NCI-H510A treated with DMSO at 0.1 percent for 48 hours (cell line): ENCODE measurements at regions not wholly inside any gene's neighbourhood (a gene's known extent, or its start where the extent isn't known, plus 50 kb on each side); places are given as distances from the start of the nearest gene placed in this dataset.
"Not testable (repeated sequence)": the region's sequence is repeated elsewhere in the genome, so short reads cannot be mapped to it uniquely, and the experiment has no call there.

Experiments used
- DNase-seq: peaks from one replicate; lab custom pipeline; 2025; lab: John Stamatoyannopoulos, UW

DNA sequence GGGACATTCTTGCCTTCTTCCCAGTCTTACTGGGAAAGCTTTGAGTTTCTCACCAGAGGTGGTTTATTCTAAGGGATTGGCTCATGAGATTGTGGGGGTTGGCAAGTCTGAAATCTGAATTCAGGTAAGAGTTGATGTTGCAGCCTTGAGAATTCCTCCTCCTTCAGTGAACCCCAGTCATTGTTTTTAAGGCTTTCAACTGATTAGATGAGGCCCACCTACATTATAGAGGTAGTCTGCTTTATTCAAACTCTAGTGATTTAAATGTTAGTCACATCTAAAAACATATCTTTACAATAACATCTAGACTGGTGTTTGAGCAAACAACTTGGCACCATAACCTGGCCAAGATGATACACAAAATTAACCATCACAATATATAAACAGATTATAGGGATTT lies 156.5 kb upstream of the MED14 start:
- DNase-seq: no peak

DNA sequence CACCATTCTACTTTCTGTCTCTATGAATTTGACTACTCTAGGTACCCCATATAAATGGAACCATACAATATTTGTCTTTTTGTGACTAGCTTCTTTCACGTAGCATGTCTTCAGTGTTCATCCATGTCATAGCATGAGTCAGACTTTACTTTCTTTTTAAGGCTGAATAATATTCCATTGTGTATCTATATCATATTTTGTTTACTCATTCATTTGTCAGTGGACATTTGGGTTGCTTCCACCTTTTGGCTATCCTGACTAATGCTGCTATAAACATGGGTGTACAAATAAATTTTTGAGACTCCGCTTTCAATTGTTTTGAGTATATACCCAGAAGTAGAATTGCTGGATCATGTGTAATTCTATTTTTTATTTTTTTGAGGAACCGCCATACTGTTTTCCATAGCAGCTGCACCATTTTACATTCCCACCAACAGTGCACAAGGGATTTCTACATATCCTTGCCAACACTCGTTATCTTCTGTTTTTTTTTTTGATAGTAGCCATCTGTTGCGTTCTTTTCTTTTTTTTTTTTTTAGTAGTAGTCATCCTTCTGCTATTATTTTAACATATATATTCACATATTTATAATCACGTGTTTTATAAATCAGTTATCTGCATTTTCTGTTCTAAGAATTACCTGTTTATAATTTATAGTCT lies 158.0 kb upstream of the MED14 start:
- DNase-seq: no peak

DNA sequence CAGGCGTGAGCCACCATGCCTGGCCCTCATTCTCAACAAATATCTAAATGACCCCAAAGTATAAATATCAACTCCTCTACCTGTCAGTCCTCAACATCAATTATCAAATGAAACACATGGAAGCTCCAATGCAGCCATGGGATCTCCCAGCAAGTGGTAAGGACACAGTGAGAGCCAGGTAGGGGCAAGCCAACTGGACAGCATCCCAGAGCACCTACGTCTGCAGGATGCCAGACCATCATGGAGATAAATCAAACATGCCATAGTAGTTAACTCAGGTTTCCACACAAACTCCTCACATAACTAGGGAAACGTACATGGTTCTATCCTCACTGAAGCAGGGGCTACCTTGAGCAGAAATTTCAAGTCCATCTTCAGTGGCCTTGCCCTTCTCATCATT lies 159.9 kb upstream of the MED14 start:
- no peak for DNase-seq

DNA sequence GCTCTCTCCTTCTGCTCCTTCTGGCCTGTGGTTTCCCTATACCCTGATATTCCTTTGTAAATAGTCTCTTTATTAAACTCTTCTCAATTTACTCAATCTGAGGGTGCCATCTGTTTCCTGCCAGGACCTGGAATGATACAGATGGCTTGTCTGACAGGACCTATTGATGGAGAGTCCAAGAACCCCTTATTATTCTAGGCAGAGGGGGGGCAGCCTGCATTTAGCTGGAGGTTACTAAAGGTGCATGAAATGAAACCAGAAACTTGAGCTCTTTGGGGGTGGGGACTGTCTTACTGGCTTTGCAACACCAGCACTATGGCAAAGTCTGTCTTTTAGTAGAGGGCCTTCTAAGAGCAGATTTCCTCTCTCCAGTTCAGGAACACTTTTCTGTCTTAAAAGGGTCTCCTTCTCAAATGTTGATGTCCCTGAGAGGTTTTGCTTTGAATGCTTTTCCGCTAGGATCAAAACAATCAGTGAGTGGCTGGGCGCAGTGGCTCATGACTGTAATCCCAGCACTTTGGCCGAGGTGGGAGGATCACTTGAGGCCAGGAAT lies 162.5 kb upstream of the MED14 start:
- DNase-seq: peak; percentile 62

DNA sequence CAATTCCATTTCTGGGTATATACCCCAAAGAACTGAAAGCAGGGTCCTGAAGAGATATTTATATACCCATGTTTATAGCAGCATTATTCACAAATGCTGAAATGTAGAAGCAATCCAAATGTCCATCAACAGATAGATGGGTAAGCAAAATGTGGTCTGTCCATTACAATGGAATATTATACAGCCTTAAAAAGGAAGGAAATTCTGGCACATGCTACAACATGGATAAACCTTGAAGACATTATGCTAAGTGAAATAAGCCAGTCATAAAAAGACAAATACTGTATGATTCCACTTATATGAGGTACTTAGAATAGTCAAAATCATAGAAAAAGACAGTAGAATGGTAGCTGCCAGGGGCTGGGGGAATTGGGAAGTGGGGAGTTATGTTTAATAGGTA lies 169.4 kb upstream of the MED14 start:
- DNase-seq: not testable (repeated sequence)

DNA sequence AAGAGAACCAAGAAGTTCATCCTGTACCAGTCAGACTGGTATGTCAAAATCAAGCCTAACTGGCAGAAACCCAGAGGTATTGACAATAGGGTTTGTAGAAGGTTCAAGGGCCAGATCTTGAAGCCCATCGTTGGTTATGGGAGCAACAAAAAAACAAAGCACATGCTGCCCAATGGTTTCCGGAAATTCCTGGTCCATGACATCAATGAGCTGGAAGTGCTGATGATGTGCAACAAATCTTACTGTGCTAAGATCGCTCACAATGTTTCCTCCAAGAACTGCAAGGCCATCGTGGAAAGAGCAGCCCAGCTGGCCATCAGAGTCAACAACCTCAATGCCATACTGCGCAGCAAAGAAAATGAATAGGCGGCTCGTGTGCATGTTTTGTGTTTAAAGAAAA lies 172.7 kb upstream of the MED14 start:
- DNase-seq: no peak

DNA sequence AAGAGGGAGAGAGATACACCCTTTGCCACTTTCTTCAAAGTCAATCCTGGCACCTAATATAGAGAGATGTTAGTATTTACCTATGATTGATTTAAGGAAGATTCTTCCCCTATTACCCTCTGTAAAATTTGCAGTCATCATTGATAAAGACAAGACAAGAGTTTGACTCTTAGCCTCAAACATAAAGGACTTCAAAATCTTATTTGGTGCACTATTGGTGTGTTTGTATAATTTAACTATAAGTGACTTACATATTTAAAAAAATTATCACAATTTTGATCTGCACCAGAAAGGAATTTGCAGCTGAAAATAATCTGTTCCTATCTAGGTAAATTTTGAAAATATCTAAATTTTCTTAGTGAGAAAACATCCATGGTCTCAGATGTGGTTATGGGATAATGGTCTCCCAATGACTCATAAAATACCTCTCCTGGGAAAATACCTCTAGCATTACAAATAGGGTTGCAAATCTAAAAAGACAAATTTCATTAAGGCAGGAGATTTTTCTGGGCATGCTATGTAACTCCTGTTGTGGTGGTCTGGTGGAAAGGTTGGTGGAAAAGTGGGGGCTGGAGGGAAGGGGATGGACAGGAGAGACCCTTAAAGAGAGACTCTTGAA lies 173.6 kb upstream of the MED14 start:
- no peak for DNase-seq

DNA sequence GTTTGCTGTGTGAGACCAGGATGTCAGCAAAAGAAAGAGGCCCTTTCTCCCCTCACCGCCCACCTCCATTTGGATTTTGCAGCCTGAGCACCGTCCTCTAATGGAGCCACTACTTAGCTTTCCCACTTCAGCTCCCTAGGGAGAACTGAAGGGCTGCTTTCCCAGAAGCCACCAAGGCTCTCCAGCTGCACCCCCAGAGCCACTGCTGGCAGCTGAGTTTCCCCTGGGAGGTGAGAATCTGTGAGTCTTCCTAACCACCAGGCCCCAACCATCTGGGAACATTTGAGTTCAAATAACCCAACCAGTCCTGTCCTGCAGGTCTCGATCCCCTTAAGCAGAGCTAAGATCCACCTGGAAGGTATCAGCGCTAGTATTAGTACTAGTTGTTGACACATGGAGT lies 173.1 kb upstream of the USP9X start:
- DNase-seq: no peak

DNA sequence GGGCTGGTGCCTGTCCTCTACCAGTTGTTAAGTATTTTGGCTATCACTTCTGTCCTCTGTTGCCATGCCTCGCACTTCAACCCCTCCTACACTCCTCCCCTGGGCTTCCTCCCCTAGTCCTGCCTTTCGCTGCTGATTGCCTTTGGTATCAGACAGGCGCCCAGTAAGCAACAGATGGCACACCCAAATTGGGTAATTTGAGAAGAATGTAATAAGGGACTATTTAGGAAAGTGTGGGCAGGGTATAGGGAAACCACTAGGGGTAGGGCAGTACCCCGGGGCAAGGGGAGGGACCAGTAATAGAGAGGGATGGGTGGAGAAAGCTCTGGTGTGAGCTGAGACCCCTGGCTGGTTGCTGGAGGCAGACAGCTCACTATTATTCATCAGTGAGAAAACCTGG lies 172.7 kb upstream of the USP9X start:
- DNase-seq: no peak

DNA sequence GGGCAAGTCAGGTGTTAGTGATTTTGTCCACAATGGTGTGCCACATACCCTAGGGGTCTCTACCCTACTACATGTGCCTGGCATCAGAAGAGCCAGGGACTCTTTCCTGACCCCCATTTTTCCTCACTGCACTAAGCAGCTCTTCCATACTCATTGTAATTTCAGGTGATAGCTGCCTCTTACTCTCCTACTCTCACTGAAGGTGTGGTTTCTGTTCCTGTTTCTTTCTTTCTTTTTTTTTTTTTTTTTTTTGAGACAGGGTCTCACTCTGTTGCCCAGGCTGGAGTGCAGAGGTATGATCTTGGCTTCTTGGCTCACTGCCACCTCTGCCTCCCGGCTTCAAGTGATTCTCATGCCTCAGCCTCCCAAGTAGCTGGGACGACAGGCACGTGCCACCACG lies 164.9 kb upstream of the USP9X start:
- DNase-seq: no peak

DNA sequence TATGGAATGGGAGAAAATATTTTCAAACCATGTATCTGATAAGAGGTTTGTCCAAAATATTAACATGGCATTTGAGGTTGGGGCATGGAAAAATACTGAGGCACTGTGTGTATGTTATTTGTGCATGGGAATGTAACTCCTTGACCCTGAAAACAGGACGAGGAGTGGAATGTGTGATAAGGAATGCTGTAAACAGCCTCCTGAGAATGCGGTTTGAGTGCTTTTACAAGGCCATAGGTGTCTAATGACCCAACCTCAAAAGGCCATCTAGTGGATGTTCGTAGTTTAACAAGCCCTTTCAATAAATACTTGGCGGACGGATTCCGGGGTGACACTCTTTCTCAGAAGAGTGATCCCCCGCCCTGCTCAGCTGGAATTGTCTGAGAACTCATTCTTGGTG lies 162.9 kb upstream of the USP9X start:
- no peak for DNase-seq

DNA sequence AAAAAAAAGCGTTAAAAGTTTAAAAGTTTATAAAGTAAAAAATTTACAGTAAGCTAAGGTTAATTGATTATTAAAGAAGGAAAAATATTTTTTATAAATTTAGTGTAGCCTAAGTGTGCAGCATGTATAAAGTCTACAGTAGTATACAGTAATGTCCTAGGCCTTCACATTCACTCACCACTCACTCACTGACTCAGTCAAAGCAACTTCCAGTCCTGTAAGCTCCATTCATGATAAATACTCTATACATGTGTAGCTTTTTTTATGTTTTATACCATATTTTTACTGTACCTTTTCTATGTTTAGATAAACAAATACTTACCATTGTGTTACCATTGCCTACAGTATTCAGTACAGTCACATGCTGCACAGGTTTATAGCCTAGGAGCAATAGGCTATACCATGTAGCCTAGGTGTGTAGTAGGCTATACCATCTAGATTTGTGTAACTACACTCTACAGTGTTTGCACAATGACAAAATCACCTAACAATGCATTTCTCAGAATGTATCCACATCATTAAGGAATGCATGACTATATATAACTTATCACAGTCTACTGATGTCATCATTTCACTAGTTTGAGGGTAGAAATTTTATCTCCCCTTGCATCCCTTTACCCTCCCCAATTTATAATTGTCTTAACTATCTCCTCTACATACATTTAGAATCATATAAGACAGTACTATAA lies 158.4 kb upstream of the USP9X start:
- not testable (repeated sequence) for DNase-seq

DNA sequence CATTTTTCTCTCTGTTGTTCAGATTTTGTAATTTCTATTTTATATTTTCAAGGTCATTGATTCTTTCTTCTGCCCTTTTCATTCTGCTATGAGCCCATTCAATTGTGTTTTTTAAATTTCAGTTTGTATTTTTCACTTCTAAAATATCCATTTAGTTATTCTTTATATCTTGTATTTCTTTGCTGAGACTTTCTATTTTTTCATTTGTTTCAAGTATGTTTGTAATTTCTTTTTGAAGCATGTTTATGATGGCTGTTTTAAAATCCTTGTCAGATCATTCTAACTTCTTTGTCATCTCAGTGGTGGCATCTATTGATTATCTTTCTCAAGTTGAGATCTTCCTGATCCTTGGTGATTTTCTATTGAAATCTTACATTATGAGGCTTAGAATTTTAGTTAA lies 157.2 kb upstream of the USP9X start:
- no peak for DNase-seq

DNA sequence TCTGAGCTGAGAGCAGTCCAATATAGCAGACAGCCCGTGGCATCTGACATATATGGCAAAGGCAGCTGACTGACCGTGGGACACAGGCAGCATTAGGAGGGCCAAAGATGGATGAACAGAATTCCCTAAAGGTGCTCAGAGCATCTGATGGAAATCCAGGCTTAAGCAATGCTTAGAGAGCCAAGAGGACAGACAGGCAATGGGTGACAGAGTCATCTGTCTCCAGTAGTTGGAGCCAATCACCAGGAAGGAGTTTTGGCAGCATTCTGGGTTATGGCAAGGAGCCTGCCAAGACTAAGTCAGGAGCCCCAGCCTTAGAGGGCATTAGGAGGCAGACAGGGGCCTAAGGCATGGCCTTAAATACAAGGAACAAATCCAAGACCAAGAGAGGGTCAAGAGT lies 153.3 kb upstream of the USP9X start:
- no peak for DNase-seq

DNA sequence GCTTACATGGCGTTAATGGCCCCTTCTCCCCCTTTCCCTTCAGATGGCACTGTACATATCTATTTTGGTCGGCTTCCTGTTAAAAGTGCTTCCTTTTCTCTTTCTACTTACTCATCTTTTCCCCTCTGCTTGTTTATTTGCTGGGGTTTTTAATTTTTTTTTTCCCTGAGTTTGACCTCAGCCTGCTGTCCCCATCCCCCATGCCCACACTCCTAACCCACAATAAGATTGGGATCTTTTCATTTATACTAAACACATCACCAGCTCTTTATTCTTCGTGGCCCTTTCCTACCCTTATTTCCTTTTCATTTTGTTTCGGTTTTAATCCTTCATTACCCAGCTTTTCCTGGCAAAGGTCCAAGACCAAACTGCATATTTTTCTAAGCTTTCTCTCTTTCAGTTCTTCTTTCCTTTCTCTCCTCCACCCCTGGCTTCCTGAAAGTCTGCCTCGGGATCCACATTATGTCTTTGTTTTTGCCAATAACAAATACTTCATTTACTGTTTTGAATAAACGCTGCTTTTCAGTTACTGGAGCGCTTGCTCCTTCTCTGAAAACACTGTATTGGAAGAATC lies 152.0 kb upstream of the USP9X start:
- no peak for DNase-seq

DNA sequence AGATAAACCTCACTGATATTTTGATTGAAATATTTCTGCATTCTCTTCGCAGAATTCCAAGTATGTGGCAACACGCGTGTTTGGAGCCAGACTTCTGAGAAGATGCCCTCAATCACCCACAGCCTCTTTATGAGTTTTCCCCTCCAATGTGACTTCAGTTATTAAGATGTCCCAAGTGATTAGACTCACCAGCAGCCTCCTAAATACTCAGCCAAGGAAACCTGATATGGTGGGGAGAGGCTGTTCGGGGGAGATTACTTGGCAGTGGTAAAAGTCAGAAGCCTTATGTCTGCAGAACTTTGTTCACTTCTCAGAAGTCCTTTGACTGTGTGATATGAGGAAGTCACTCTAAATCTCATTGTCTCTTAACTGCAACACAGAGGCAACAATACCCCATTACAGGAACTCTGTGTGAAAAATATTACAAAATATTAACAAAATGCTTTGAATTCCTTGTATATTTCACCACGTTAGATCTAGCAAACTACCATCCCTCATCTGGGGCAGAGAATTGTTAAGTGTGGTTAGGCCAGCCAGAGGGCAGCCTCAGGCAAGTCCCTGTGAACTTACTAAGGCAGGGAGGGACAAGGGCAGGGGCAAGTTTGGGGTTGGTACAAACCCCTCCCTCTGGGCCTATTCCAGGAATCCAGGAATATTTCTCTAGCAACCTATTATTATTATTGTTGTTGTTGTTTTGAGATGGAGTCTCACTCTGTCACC lies 151.4 kb upstream of the USP9X start:
- DNase-seq: no peak

DNA sequence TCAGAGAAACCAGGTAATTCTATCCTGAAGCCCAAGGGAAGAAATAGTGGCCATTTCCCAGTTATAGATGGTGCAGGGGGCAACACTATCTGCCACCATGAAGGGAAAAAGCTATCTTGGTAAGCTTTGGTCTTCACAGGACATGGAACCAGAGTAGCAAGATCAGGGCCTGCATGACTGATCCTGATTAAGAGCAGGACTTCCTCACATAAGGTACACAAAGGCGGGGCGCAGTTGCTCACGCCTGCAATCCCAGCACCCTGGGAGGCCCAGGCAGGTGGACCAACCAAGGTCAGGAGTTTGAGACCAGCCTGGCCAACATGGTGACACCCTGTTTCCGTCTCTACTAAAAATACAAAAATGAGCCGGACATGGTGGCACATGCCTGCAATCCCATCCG lies 148.4 kb upstream of the USP9X start:
- DNase-seq: no peak

DNA sequence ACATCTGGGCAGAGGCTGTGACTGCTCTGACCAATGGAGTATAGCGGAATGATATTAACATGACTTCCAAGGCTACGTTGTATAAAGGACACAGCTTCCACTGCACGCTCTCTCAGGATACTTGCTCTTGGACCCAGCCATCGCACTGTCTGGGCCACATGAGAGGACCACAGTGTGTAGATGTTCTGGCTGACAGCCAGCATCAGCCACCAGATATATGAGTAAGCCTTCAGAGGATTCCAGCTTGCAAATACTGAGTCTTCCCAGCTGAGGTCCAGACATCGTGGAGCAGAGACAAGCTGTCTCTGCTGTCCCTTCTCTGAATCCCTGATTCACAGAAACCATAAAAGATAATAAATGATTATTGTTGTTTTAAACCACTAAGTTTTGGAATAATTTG lies 146.8 kb upstream of the USP9X start:
- DNase-seq: no peak

DNA sequence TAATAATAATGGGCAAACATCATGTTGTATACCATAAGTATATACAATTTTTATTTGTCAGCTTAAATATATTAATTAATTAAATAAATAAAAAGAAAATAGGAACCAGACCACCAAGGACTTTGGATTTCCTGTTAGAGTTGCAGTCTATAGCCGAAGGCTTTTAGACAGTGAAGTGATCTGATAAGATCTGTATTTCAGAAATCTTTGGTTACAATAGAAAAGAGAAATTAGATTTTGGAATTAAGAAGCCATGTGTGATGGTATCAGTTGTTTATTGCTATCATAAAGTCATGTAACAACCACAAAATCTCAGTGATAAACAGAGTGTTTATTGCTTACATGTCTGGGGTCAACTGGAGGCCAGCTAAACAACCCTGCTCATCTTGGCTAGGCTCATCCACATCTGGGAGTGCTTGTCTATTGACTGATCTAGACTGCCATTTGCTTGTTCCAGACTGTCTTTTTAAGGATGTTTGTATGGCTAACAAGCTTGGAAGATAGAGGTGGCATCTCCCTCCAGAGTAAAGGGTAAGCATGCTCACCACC lies 142.1 kb upstream of the USP9X start:
- DNase-seq: no peak

DNA sequence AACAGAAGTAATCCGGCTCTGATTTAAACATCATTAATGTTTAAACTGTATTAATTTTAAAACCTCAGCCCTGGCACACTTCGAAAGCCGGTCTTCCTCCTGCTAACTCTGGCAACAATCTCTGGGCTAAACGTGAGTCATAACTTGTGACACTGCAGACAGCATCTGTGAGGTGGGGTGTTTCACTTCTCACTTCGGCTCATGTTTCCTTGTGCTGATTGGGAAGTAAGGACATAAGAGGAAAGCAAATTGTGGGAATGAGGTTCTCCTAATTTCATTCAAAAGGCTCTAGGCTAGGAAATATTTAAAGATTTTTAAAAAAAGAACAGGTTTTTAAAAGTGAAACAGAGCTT lies 139.9 kb upstream of the USP9X start:
- DNase-seq: no peak

DNA sequence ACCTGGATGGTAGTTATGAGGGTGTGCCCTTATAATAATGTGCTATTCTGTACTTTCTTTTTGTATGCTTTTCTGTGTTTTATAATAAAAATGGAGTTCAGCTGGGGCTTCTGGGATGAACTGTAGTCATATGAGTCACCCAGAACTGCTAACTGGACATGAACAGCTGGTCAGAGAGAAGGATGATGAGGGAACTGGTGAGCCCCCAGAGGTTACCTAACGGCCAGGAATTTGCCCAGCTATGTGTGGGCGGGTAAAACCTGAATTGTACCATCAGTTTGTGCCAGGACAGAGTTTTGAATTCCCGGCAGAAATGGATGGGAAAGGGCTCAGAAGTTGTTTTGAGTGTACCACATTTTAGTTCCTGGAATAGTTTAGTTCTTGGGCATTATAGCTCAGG lies 138.0 kb upstream of the USP9X start:
- DNase-seq: no peak

DNA sequence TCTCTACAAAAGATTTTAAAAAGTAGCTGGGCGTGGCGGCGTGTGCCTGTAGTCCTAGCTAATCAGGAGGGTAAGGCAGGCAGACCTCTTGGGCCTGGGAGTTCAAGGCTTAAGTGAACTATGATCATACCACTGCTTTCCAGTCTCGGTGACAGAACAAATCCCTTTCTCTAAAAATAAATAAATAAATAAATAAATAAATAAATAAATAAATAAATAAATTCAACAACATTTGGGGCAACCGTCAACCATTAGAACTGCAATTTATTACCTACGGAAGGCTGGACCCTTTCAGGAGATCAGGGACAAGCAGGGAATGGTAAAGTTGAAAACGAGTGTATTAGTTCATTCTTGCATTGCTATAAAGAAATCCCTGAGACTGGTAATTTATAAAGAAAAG lies 136.2 kb upstream of the USP9X start:
- no peak for DNase-seq
